Prostate gland (tissue), 1 donor: ENCODE measurements at regions not wholly inside any gene's neighbourhood (a gene's known extent, or its start where the extent isn't known, plus 50 kb on each side); places are given as distances from the start of the nearest gene placed in this dataset.

ENCODE experiments used
- POLR2A ChIP-seq: fragments of 450-650 bp; IDR thresholded peaks from one replicate; pipeline ENCODE4 v1.6.1; 2016; ENCODE audit warnings: antibody characterized with exemption, mild to moderate bottlenecking
- POLR2AphosphoS5 ChIP-seq: sonication (generic); formaldehyde crosslinking; IDR thresholded peaks from one replicate; pipeline ENCODE4 v1.6.1; 2017; ENCODE audit warnings: antibody characterized with exemption

- TF ChIP-seq POLR2AphosphoS5 (no peak), POLR2A (no peak)
Observed at GRCh38 chr4:96248225-96248624, 408.3 kb downstream of the PDHA2 start.
